Endothelial cell of umbilical vein (primary cell): ENCODE measurements at regions not wholly inside any gene's neighbourhood (a gene's known extent, or its start where the extent isn't known, plus 50 kb on each side); places are given as distances from the start of the nearest gene placed in this dataset.

Source experiments
- BruUV-seq: library from RNA; stranded (reverse); fragments of 400-500 nt; replicated peaks from 2 replicates; lab custom pipeline; 2021; lab: Mats Ljungman, UMichigan
- CTCF ChIA-PET: fragments of 300-600, 350-600 bp; sonication (Branson Sonifier 250); formaldehyde crosslinking; loops from one replicate; lab custom pipeline; 2021; ENCODE audit warnings: antibody characterized with exemption, inconsistent platforms; lab: Charles Lee
- POLR2A ChIA-PET: fragments of 300-600, 350-600 bp; sonication (Branson Sonifier 250); formaldehyde crosslinking; loops from one replicate; lab custom pipeline; 2021; ENCODE audit warnings: antibody characterized with exemption, inconsistent platforms; lab: Charles Lee
- DNase-seq: peaks from one replicate; pipeline ENCODE4 v3.0.0-alpha.2; 2011; ENCODE audit warnings: low read depth, low spot score
- FAIRE-seq: peaks from 2 replicates; lab custom pipeline; 2011; peaks lifted over from hg19 to GRCh38; lab: Jason Lieb, UNC
- H2AFZ ChIP-seq: 2 replicates; pipeline ENCODE4 v1.6.0; 2012; ENCODE audit warnings: low read depth, low read length, control low read depth, inconsistent platforms
- H3K27ac ChIP-seq: 2 replicates; pipeline ENCODE4 v1.5.1; 2011; ENCODE audit warnings: low read depth, mild to moderate bottlenecking, control low read depth, low read length, moderate library complexity; ENCODE audit not compliant: insufficient read depth
- H3K27me3 ChIP-seq, 2 experiments: 2 replicates each; pipeline versions ENCODE4 v1.6.0 to v1.6.1; 2011; ENCODE audit warnings: low read length in 2 of 2, mixed read lengths in 1 of 2; ENCODE audit not compliant: control insufficient read depth in 2 of 2, insufficient read depth in 2 of 2
- H3K36me3 ChIP-seq, 2 experiments: 2 replicates in 1 of 2; 3 replicates in 1 of 2; pipeline ENCODE4 v1.5.1; 2011; ENCODE audit warnings: low read length in 2 of 2, mild to moderate bottlenecking in 1 of 2, moderate library complexity in 1 of 2; ENCODE audit not compliant: control insufficient read depth in 2 of 2, insufficient read depth in 2 of 2; ENCODE audit errors: extremely low read depth in 1 of 2
- H3K4me1 ChIP-seq: 3 replicates; pipeline ENCODE4 v1.5.1; 2011; ENCODE audit warnings: mild to moderate bottlenecking, low read length; ENCODE audit not compliant: control insufficient read depth, insufficient read depth; ENCODE audit errors: extremely low read depth
- H3K4me2 ChIP-seq: 2 replicates; pipeline ENCODE4 v1.6.1; 2011; ENCODE audit warnings: low read length, control low read depth, mixed read lengths; ENCODE audit not compliant: insufficient read depth
- H3K4me3 ChIP-seq, 3 experiments: fragments of 200-600 bp in 1 of 3; sonication (generic), shearing (Covaris generic) in 1 of 3; replicated peaks in 1 of 3; 2 replicates each; pipeline ENCODE4 v1.5.1; 2011 to 2016; ENCODE audit warnings: control low read depth in 3 of 3, low read length in 3 of 3, mild to moderate bottlenecking in 2 of 3, inconsistent platforms in 1 of 3, low read depth in 1 of 3, moderate library complexity in 1 of 3; ENCODE audit not compliant: insufficient read depth in 1 of 3
- H3K79me2 ChIP-seq: 2 replicates; pipeline ENCODE4 v1.6.0; 2012; ENCODE audit warnings: low read length, inconsistent platforms; ENCODE audit not compliant: control insufficient read depth, insufficient read depth
- H3K9ac ChIP-seq: replicated peaks from 2 replicates; pipeline ENCODE3; 2011; ENCODE audit warnings: low read length, control low read depth; ENCODE audit not compliant: insufficient read depth; ENCODE audit errors: extremely low read depth
- H3K9me1 ChIP-seq: replicated peaks from 3 replicates; pipeline ENCODE4 v1.6.0; 2011; ENCODE audit warnings: mild to moderate bottlenecking, low read length; ENCODE audit not compliant: control insufficient read depth, insufficient read depth; ENCODE audit errors: extremely low read depth
- H3K9me3 ChIP-seq: replicated peaks from 2 replicates; pipeline ENCODE4 v1.5.1; 2012; ENCODE audit warnings: low read length, inconsistent platforms; ENCODE audit not compliant: control insufficient read depth, insufficient read depth
- H4K20me1 ChIP-seq: replicated peaks from 2 replicates; pipeline ENCODE3; 2011; ENCODE audit warnings: mild to moderate bottlenecking, low read length; ENCODE audit not compliant: control insufficient read depth, insufficient read depth; ENCODE audit errors: extremely low read depth
- CTCF ChIP-seq, 2 donors: IDR thresholded peaks; 1 replicate in 1 of 2; 2 replicates in 1 of 2; pipeline ENCODE4 v1.5.1; 2011; ENCODE audit warnings: low read length in 2 of 2, mild to moderate bottlenecking in 2 of 2, moderate library complexity in 2 of 2, control low read depth in 1 of 2, inconsistent platforms in 1 of 2, low read depth in 1 of 2; ENCODE audit not compliant: insufficient read depth in 1 of 2; ENCODE audit errors: extremely low read depth in 1 of 2
- EZH2 ChIP-seq: IDR thresholded peaks from 2 replicates; pipeline ENCODE4 v1.6.1; 2012; ENCODE audit warnings: borderline replicate concordance, low read depth, mild to moderate bottlenecking, moderate library complexity, low read length, inconsistent platforms; ENCODE audit not compliant: severe bottlenecking
- FOS ChIP-seq: IDR thresholded peaks from 2 replicates; pipeline ENCODE4 v1.6.1; 2011; ENCODE audit warnings: mild to moderate bottlenecking, low read length, moderate library complexity, borderline replicate concordance; ENCODE audit not compliant: insufficient read depth
- GATA2 ChIP-seq: IDR thresholded peaks from 2 replicates; pipeline ENCODE4 v1.7.0; 2011; ENCODE audit warnings: low read depth, mild to moderate bottlenecking, moderate library complexity, mixed read lengths, low read length; ENCODE audit not compliant: insufficient read length, insufficient read depth
- JUN ChIP-seq: IDR thresholded peaks from 2 replicates; pipeline ENCODE4 v1.6.1; 2011; ENCODE audit warnings: borderline replicate concordance, low read depth; ENCODE audit not compliant: insufficient read length, insufficient read depth
- MAX ChIP-seq: IDR thresholded peaks from 2 replicates; pipeline ENCODE4 v1.6.1; 2011; ENCODE audit not compliant: insufficient read depth, insufficient read length
- MYC ChIP-seq: IDR thresholded peaks from one replicate; pipeline ENCODE4 v1.6.1; 2011; ENCODE audit warnings: mild to moderate bottlenecking, low read depth, low read length
- POLR2A ChIP-seq: IDR thresholded peaks from 2 replicates; pipeline ENCODE4 v1.6.1; 2012; ENCODE audit warnings: low read depth, mild to moderate bottlenecking, control low read depth, low read length
- POLR2AphosphoS5 ChIP-seq: IDR thresholded peaks from 2 replicates; pipeline ENCODE4 v1.6.1; 2012; ENCODE audit warnings: low read depth, mild to moderate bottlenecking, control low read depth, low read length, moderate library complexity; ENCODE audit not compliant: insufficient read depth
- dilution Hi-C: fragments of 300-500 bp; cut with MboI; formaldehyde crosslinking; loops from one replicate; pipeline ENCODE4 v1.15.0; 2019; ENCODE audit warnings: low sequenced_read_pairs; ENCODE audit not compliant: extremely low pct_ligation_motif_present
- intact Hi-C: fragments of 100-400 bp; cut with micrococcal nuclease; formaldehyde crosslinking; loops from one replicate; pipeline ENCODE4 v1.10.0; 2022

GRCh38 chr18:11249391-11249790 lies 100.0 kb upstream of the PIEZO2 start:
- ChIA-PET CTCF (no interaction called here), POLR2A (no interaction called here)
- intact Hi-C loops = no loop called here

More at GRCh38 chr18:11249391-11249790, 100.0 kb upstream of the PIEZO2 start:
- Histone ChIP-seq H3K4me3 (no peak overlapping the region), H3K4me1 (peaks cover 5% of the 10 kb centered on the region), H3K9me1 (no peaks in the 10 kb centered on the region), H3K36me3 (no peaks in the 10 kb centered on the region), H3K27me3 (no peaks in the 10 kb centered on the region), H4K20me1 (no peaks in the 10 kb centered on the region), H3K79me2 (no peaks in the 10 kb centered on the region), H3K9ac (no peak overlapping the region), H2AFZ (no peak overlapping the region), H3K27ac (no peak overlapping the region), H3K4me2 (no peak overlapping the region), H3K9me3 (no peaks in the 10 kb centered on the region)
- dilution Hi-C loops = no loop called here
- DNase-seq (no peak), FAIRE-seq (no peak)
- no TSS peak for BruUV-seq
- TF ChIP-seq CTCF (IDR thresholded peaks at IDR 0.05; ENCODE audit: extremely low read depth in 1 of 2, insufficient read depth in 1 of 2, low read depth in 1 of 2, low read length in 2 of 2) (no peak), POLR2A (no peak), MYC (no peak), FOS (no peak), EZH2 (no peak), MAX (no peak), JUN (no peak), GATA2 (no peak), POLR2AphosphoS5 (no peak)
